ENCODE measurements at regions not wholly inside any gene's neighbourhood (a gene's known extent, or its start where the extent isn't known, plus 50 kb on each side); places are given as distances from the start of the nearest gene placed in this dataset.
"Not testable (repeated sequence)": the region's sequence is repeated elsewhere in the genome, so short reads cannot be mapped to it uniquely, and the experiment has no call there.

GRCh38 chr10:2887391-2888070, 179.8 kb upstream of the PFKP start:
- DNase-seq: no peak

DNA sequence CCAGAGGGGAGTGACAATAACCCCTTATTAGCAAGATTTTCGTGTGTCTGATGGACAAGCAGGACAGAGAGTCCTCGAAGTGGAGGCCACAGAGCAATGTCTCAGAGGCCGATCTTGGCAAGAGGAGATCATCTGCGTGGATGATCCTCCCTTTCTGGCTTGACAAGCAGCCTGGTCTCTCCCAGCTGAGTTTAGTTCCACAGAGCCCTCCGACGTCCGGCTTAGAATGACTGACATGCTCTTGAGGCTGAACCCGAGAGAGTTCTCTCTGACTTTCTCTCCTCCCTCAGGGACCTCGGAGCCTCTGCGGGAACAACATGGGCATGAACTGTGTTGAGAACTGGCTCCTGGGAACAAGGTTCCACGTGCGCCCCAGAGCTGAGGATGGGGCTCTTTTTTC, 180.7 kb upstream of the PFKP start:
- no peak for DNase-seq

DNA sequence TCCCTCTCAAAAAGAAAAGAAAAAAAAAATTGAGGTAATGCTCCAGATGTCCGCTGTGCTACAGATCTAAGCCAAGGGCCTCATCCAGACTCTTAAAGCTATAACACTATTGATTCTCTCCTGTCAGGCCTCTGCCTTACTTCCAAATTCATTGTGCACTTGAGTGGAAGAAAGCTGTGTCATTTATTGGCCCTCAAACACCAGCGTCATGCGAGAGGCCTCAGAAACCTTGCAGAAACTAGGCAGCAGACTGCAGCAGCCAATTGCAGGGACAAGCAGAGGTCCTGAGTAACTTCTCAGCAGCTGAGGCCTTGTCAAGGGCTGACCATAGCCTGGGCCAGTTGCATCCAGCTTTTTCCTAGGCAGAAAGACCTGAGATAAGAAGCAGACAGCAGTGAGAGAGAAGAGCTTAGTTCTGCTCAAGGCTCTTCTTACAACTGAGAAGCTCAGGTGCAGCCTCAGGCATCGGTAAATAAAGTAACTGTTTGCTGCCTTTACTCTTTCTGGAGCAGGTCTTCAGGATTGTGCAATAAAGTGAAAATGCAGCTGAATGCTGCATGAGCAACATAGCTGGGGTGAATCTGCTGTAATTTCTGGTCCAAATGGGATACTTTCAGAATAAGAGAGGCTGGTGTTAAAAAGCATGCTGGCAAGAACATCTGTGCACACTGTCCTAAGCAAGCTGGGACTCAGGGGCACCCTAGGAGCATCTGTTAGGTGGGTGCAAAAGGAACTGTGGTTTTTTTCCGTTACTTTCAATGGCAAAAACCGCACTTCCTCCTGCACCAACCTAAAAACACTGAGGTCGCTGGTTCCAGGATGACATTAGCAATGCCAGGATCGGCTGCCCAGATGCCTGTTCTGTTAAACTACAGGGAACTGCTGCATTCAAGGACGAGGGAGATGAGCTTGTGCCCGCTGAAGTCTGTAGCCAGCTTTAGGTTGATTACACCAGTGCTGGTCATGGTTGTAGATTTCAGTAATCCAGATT, 181.8 kb upstream of the PFKP start:
- DNase-seq: no peak

DNA sequence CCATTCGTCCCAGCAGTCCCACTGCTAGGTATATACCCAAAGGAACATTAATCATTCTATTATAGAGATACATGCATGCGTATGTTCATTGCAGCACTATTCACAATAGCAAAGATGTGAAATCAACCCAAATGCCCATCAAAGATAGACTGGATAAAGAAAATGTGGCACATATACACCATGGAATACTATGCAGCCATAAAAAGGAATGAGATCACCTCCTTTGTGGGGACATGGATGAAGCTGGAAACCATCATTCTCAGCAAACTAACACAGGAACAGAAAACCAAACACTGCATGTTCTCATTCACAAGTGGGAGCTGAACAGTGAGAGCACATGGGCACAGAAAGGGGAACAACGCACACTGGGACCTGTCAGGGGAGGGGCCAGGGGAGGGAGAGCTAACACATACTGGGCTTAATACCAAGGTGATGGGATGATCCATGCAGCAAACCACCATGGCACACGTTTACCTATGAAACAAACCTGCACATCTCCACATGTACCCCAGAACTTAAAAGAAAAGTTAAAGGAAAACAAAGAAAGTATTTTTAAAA, 183.3 kb upstream of the PFKP start:
- not testable (repeated sequence) for DNase-seq

- no peak for DNase-seq
Observed at GRCh38 chr10:2883238-2883637, 184.1 kb upstream of the PFKP start.

GRCh38 chr10:2882628-2883027, 184.7 kb upstream of the PFKP start:
- no peak for DNase-seq

- no peak for DNase-seq
Observed at GRCh38 chr10:2881720-2882620, 185.4 kb upstream of the PFKP start.

DNA sequence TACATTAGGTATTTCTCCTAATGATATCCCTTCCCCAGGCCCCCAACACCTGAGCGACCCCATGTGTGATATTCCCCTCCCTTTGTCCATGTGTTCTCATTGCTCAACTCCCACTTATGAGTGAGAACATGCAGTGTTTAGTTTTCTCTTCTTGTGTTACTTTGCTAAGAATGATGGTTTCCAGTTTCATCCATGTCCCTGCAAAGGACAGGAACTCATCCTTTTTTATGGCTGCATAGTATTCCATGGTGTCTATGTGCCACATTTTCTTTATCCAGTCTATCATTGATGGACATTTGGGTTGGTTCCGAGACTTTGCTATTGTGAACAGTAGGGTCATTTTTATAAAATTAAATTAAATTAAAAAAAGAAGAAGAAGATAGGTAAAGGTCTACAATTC, 187.3 kb upstream of the PFKP start:
- DNase-seq: not testable (repeated sequence)

GRCh38 chr10:2878818-2879217, 188.5 kb upstream of the PFKP start:
- no peak for DNase-seq

DNA sequence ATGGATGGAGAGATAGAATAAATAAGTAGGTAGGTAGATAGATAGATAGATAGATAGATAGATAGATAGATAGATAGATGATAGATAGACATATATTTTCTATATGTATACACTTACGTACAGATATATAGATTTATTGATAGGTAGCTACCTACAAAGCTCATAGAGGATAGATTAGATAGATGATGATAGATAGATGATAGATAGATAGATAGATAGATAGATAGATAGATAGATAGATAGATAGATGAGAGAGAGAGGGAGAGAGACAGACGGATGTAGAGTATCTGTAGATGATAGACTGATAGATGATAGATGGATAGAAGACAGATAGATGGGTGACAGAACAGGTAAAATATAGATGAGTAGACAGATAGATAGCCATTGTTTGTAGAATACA, 191.3 kb upstream of the PFKP start:
- DNase-seq: no peak

- no peak for DNase-seq
Observed at GRCh38 chr10:2874963-2875362, 192.4 kb upstream of the PFKP start.

GRCh38 chr10:2873769-2874168, 193.6 kb upstream of the PFKP start:
- DNase-seq: no peak

GRCh38 chr10:2871673-2872219, 195.6 kb upstream of the PFKP start:
- DNase-seq: no peak

GRCh38 chr10:2870654-2871053, 196.7 kb upstream of the PFKP start:
- no peak for DNase-seq

DNA sequence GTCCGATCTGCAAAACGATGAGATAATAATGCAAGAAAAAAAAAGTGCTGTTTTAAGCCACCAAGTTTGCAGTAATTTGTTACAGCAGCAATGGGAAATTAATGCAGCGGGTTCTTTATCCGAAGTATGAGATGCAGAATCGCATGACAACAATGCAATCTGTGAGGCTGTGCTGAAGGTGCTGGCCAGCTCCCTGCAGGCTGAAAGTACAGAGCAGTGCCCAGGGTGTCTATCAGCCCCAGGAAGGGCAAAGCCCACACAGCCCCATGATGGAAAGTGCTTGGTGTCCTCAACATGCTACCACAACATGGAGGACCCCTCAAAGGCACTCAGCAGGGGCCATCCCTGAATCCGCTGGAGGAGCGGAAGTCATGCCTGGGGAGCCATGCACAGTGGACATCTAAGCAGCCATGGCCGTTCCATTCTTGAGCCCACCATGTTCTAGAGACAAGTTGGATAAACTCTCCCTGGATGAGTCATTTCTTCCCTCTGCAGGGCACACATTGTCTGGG, 199.5 kb upstream of the PFKP start:
- no peak for DNase-seq

GRCh38 chr10:2866569-2866968, 200.8 kb upstream of the PFKP start:
- no peak for DNase-seq

DNA sequence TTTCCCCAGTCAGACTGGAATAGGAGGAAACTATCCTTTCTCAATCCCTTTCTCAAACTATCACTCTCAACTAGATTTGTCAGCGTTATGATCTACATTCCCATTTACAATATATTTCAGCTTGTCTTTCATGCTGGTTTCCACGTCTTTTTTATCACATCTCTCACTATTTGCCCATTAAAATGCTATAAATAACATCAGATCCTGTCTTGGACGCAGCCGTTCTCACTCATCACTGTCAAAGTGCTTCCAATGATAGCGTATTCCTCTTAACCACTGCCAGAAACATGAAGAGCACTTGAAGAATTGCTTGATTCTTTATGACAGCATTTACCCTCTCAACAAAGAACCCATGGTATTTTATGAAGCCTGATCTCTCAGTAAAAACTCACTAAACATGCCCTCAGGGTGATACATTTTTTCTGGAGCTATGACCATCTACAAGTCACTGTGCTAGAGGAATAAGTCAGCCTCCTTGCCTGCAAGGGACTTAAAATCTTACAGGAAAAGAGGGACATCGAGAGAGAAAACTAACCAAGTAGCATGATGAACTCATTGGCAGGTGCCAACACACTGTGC, 205.6 kb upstream of the PFKP start:
- DNase-seq: no peak

- DNase-seq: no peak
Observed at GRCh38 chr10:2858452-2858851, 208.9 kb upstream of the PFKP start.

- DNase-seq: no peak
Observed at GRCh38 chr10:2856598-2856997, 210.8 kb upstream of the PFKP start.

DNA sequence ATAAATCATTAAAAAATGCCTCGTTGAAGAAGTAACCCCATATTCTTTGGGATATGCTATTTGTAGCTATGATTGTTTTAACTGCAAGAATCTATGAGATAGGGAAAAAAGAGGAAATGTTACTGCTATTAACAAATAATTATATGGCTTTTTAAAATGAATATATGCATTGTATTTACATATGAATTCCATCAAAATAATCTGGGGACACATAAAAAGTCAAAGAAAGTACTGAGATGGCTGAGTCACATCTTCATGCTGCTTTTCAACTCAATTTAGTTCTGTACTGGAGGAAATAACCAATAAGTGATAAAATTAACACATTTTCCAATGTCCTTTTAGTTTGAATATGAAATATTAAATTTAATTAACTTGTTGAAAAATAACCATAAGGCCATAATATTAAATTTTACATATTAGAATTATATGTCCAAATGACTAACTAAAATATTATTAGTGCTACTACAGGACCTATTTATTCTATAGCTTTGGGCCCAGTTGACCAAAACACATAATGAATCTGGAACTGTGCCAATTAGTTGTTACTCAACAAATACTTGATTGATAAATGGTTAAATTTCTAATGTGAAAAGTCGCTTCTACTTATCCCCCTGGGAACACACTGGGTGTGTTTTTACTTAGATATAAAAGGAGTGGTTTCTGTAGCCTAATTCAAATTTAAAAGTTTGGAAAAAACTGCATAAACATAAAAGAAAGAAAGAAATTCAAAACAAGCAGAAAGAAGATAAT, 214.6 kb upstream of the PFKP start:
- no peak for DNase-seq

GRCh38 chr10:2851566-2851965, 215.8 kb upstream of the PFKP start:
- no peak for DNase-seq
